Activated naive CD8-positive, alpha-beta T cell treated with anti-CD3 and anti-CD28 coated beads, Interleukin-2, amount 50 U/mL, for 24 hours (primary cell): ENCODE measurements at regions not wholly inside any gene's neighbourhood (a gene's known extent, or its start where the extent isn't known, plus 50 kb on each side); places are given as distances from the start of the nearest gene placed in this dataset.

Experiments used
- ATAC-seq: fragments of 150-1000 bp; cut with Tn5 transposase; one replicate; pipeline ENCODE4 v1.10.0; 2021
- DNase-seq: peaks from one replicate; pipeline ENCODE4 v3.0.0; 2021
- H3K27ac Mint-ChIP-seq: one replicate; pipeline ENCODE4 v1.8.0; 2021; ENCODE audit warnings: mild to moderate bottlenecking, mixed read lengths
- H3K27me3 Mint-ChIP-seq: one replicate; pipeline ENCODE4 v1.8.0; 2021; ENCODE audit warnings: mixed read lengths
- H3K36me3 Mint-ChIP-seq: one replicate; pipeline ENCODE4 v1.8.0; 2021; ENCODE audit warnings: low read depth, mixed read lengths
- H3K4me1 Mint-ChIP-seq: one replicate; pipeline ENCODE4 v1.8.0; 2021; ENCODE audit warnings: mixed read lengths
- H3K4me3 Mint-ChIP-seq: one replicate; pipeline ENCODE4 v1.8.0; 2021; ENCODE audit warnings: mild to moderate bottlenecking, moderate library complexity, mixed read lengths
- H3K9me3 Mint-ChIP-seq: one replicate; pipeline ENCODE4 v1.8.0; 2021; ENCODE audit warnings: mixed read lengths

DNA sequence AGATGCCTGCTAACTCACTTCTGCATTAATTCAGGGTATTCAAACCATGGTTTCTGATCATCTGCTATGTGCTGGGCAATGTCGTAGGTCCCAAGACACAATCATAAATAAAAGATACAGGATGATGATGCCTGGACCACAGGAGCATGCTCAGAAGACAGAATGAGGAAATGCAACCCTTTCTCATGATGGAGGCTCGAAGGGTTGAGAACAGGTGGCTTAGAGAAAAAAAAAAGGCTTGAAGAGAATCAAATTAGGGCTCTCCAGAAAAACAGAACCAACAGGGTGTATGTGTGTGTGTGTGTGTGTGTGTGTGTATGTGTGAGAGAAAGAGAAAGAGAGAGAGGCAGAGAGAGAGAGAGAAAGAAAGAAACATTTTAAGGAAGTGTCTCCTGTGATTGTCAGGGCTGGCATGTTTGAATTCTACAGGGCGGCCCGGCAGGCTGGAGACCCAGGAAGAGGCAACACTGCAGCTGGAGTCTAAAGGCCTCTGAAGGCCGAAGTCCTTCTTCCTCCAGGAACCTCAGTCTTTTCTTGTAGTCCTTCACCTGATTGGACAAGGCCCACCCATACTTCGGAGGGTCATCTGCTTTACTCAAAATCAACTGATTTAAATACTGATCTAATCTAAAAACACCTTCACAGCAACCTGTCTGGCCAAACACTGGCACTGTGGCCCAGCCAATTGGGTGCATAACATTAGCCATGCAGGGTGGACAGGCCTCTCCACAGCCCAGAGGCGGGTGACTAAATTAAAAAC lies 143.8 kb downstream of the ERMARD start:
- Mint-ChIP-seq H3K27me3 (no peaks in the 10 kb centered on the region), H3K4me3 (no peak overlapping the region), H3K4me1 (no peaks in the 10 kb centered on the region), H3K9me3 (peaks cover 4% of the 10 kb centered on the region), H3K27ac (no peak overlapping the region), H3K36me3 (no peaks in the 10 kb centered on the region)
- DNase-seq (no peak), ATAC-seq (no peak)

DNA sequence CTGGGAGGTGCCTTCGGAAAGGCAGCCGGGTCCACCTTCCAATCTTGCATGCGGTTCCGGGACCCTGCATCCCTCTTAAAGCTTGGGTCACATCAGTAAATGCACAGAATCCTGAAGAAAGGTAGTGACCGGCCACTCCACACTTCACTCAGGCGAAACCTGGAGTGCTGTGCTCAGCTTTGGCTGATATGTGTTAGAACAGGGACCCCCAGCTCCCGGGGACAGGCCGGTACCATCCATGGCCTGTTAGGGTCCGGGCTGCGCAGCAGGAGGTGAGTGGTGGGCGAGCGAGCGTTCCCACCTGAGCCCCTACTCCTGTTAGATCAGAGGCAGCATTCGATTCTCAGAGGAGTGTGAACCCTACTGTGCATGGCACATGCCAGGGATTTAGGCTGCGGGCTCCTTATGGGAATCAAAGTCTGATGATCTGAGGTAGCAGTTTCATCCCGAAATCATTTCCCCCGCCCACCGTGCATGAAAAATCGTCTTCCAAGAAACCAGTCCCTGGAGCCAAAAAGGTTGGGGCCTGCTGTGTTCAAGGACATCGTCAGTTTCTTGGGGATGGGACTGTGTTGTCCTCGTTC lies 143.0 kb downstream of the ERMARD start:
- no peak for DNase-seq
- Mint-ChIP-seq H3K27me3 (peaks cover 2% of the 10 kb centered on the region), H3K36me3 (no peaks in the 10 kb centered on the region), H3K27ac (no peak overlapping the region), H3K4me3 (no peak overlapping the region), H3K4me1 (no peaks in the 10 kb centered on the region), H3K9me3 (peaks cover 4% of the 10 kb centered on the region)
- ATAC-seq = no peak

DNA sequence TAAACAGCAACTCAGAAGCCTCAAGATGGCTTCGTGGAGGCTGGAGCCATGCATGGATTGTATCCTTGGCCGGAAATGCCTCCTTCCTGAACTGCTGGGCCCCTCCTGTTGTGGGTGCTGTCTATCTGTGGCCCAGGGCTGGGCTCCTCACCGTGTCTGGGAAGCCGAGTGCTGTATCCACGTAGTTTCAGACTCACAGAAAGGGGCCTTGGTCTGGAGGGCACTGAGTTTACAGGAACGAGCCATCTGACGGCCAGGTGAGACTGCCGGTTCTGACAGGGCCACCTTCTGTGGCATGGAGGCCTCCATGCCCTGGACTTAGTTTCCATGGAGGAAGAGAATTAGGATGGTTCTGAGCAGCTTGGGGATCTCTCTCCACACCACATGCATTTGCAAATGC lies 142.2 kb downstream of the ERMARD start:
- peaks cover 4% of the 10 kb centered on the region for H3K9me3 Mint-ChIP-seq
- no peak overlapping the region for H3K27ac Mint-ChIP-seq
- no peak for ATAC-seq
- no peak overlapping the region for H3K4me3 Mint-ChIP-seq
- DNase-seq = no peak
- H3K27me3 Mint-ChIP-seq = peaks cover 8% of the 10 kb centered on the region
- H3K4me1 Mint-ChIP-seq = no peaks in the 10 kb centered on the region
- no peaks in the 10 kb centered on the region for H3K36me3 Mint-ChIP-seq

DNA sequence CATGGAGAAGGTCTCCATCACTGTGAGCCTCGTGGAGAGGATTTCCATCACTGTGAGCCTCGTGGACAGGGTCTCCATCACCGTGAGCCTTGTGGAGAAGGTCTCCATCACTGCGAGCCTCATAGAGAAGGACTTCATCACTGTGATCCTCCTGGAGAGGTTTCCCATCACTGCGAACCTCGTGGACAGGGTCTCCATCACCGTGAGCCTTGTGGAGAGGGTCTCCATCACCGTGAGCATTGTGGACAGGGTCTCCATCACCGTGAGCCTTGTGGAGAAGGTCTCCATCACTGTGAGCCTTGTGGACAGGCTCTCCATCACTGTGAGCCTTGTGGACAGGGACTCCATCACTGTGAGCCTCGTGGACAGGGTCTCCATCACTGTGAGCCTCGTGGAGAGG lies 140.4 kb downstream of the ERMARD start:
- H3K4me1 Mint-ChIP-seq = no peaks in the 10 kb centered on the region
- ATAC-seq (no peak), DNase-seq (no peak)
- peaks cover 4% of the 10 kb centered on the region for H3K9me3 Mint-ChIP-seq
- H3K27ac Mint-ChIP-seq = no peak overlapping the region
- peaks cover 19% of the 10 kb centered on the region for H3K27me3 Mint-ChIP-seq
- no peak overlapping the region for H3K4me3 Mint-ChIP-seq
- H3K36me3 Mint-ChIP-seq = no peaks in the 10 kb centered on the region

DNA sequence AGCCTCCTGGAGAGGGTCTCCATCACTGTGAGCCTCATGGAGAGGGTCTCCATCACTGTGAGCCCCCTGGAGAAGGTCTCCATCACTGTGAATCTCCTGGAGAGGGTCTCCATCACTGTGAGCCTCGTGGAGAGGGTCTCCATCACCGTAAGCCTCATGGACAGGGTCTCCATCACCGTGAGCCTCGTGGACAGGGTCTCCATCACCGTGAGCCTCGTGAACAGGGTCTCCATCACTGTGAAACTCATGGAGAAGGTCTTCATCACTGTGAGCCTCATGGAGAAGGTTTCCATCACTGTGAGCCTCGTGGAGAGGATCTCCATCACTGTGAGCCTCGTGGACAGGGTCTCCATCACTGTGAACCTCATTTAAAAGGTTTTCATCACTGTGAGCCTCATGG lies 140.0 kb downstream of the ERMARD start:
- ATAC-seq (no peak), DNase-seq (no peak)
- Mint-ChIP-seq H3K4me3 (no peak overlapping the region), H3K4me1 (no peaks in the 10 kb centered on the region), H3K36me3 (no peaks in the 10 kb centered on the region), H3K27ac (no peak overlapping the region), H3K27me3 (peaks cover 19% of the 10 kb centered on the region), H3K9me3 (peaks cover 4% of the 10 kb centered on the region)

DNA sequence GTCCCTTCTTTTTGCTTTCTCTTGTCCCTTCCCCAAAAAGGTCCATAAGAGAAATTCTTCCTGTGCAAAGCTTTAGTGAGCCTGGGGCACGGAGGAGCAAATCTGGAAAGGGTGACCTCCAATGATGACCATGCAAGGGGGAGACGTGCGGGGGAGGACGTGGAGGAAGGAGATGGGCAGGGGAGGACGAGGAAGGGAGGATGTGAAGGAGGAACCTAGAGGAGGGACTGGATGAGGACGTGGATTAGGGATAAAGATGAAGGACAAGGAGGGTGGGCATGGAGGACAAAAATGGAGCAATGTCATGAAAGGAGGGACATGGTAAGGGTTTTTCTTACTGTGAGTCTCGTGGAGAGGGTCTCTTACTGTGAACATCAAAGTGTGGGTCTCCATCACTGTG lies 139.5 kb downstream of the ERMARD start:
- H3K27me3 Mint-ChIP-seq = peaks cover 19% of the 10 kb centered on the region
- no peak overlapping the region for H3K4me3 Mint-ChIP-seq
- no peaks in the 10 kb centered on the region for H3K36me3 Mint-ChIP-seq
- DNase-seq = no peak
- H3K9me3 Mint-ChIP-seq = peaks cover 4% of the 10 kb centered on the region
- H3K27ac Mint-ChIP-seq = no peak overlapping the region
- ATAC-seq = no peak
- no peaks in the 10 kb centered on the region for H3K4me1 Mint-ChIP-seq

DNA sequence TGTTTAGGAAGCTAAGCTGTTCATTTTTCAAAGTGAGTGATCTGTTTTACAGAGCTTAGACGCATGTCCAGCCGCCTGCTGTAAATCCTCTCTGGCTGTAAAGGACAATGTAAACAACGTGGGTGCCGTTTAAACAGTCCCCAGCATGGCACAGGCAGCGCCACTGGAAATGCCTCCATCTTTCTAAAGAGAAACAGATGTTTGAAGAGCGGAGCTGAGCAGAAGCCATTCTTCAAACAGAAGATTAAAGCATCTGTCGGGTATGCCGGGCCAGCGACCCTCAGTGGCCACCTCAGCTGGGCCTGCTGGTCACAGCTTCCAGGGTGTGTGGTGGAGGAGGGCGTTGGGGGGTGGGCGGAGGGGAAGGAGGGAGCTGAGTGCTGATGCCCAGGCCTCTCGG lies 138.6 kb downstream of the ERMARD start:
- no peaks in the 10 kb centered on the region for H3K4me1 Mint-ChIP-seq
- peaks cover 4% of the 10 kb centered on the region for H3K9me3 Mint-ChIP-seq
- H3K27ac Mint-ChIP-seq = no peak overlapping the region
- ATAC-seq (no peak), DNase-seq (no peak)
- H3K4me3 Mint-ChIP-seq = no peak overlapping the region
- H3K27me3 Mint-ChIP-seq = peaks cover 19% of the 10 kb centered on the region
- H3K36me3 Mint-ChIP-seq = no peaks in the 10 kb centered on the region

DNA sequence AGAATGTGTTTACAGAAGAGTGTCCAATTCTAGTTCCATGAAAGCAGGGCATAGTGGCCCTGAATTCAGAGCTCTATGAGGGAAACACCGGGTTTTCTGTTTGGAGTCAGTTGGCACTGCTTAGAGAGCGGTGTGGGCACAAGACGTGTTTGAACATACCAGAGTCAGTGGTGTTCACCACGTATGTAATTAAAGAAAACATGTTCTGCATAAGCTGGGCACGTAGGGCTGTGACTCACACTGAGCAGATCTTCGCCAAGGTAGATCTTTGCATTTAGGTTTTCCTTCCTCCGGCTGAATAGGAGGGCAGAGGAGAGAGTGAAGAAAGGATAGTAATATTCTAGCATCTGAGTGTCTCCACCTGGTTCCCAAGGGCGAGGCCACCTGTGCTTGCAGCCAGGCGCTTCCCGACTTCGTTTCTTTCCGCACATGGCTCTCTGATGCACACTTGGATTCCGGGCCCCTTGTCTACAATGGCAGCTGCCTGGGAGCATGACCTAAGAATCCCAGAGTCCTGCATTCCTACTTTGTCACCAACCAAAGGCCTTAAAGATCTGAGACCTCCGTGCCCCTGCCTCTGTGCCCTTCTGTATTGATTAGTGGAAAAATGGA lies 136.2 kb downstream of the ERMARD start:
- no peak for ATAC-seq

DNA sequence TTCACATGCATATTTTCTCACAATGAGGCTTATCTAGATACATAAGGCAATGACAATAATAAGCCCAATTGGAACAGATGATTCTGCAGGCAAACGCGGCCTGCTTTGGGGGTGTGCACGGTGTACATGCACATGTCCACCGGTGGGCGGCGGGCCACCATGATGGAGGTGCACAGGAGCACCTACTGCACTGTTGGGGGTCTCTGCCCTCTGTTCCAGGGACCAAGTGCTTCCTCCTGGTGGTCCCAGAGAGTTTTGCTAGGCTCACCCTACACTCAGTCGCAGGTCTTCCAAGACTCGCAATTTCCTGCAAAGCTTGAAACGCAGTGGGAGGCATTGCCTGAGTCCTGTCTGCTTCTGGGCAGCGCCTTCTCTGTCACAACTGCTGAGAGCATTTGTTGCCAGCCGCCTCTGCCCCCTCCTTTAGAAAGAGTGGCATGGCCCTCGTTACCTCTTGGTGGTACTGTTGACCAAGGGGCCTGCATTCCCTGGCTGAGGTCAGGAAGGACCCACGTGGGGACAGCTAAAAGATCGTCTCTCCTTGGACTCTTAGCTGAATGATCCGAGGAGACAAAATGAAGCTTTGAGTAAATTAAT lies 135.3 kb downstream of the ERMARD start:
- Mint-ChIP-seq H3K27ac (no peak overlapping the region), H3K36me3 (no peaks in the 10 kb centered on the region), H3K4me1 (no peaks in the 10 kb centered on the region), H3K9me3 (no peaks in the 10 kb centered on the region), H3K27me3 (peaks cover 33% of the 10 kb centered on the region), H3K4me3 (no peak overlapping the region)
- DNase-seq (no peak), ATAC-seq (no peak)

More for the DNA sequence above, 136.2 kb downstream of the ERMARD start:
- Mint-ChIP-seq H3K4me3 (no peak overlapping the region), H3K27ac (no peak overlapping the region), H3K4me1 (no peaks in the 10 kb centered on the region), H3K36me3 (no peaks in the 10 kb centered on the region), H3K27me3 (peaks cover 30% of the 10 kb centered on the region), H3K9me3 (no peaks in the 10 kb centered on the region)
- no peak for DNase-seq

DNA sequence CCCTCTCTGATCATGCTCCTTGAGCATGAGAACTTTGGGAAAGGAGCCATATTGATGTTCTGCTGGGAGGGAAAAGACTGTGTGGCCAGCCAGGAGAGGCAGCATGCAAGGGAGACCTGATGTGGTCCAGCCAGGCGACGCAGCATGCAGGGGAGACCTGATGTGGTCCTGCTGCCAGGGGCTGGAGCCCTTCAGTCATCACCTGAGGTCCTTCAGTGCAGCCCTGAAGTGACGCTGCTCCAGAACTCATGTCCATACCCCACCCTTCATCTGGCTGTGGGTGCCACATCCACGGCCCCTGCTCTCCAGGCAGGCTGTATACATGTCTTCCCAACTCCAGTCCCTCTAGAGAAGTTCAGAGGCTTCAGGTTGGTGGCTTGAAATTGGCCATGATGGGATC lies 134.4 kb downstream of the ERMARD start:
- H3K36me3 Mint-ChIP-seq = no peaks in the 10 kb centered on the region
- H3K4me3 Mint-ChIP-seq = no peak overlapping the region
- DNase-seq (no peak), ATAC-seq (no peak)
- no peaks in the 10 kb centered on the region for H3K4me1 Mint-ChIP-seq
- no peaks in the 10 kb centered on the region for H3K9me3 Mint-ChIP-seq
- no peak overlapping the region for H3K27ac Mint-ChIP-seq
- peaks cover 37% of the 10 kb centered on the region for H3K27me3 Mint-ChIP-seq

DNA sequence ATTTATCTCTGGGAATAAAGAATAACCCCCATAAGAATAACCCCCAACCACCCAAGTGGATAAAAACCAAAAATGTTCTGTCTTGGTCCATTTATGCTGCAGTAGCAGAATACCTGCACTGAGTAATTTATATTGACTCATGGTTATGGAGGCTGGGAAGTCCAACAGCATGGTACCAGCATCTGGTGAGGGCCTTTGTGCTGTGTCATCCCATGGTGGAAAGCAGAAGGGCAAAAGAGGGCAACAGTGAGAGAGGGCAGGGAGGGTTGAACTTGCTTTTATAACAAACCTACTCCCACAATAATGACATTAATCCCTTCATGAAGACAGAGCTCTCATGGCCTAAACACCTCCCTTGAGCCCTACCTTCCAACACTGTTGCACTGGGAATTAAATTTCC lies 133.7 kb downstream of the ERMARD start:
- H3K9me3 Mint-ChIP-seq = no peaks in the 10 kb centered on the region
- no peak overlapping the region for H3K27ac Mint-ChIP-seq
- no peak for ATAC-seq
- H3K27me3 Mint-ChIP-seq = peaks cover 37% of the 10 kb centered on the region
- no peaks in the 10 kb centered on the region for H3K4me1 Mint-ChIP-seq
- no peak for DNase-seq
- no peaks in the 10 kb centered on the region for H3K36me3 Mint-ChIP-seq
- H3K4me3 Mint-ChIP-seq = no peak overlapping the region

DNA sequence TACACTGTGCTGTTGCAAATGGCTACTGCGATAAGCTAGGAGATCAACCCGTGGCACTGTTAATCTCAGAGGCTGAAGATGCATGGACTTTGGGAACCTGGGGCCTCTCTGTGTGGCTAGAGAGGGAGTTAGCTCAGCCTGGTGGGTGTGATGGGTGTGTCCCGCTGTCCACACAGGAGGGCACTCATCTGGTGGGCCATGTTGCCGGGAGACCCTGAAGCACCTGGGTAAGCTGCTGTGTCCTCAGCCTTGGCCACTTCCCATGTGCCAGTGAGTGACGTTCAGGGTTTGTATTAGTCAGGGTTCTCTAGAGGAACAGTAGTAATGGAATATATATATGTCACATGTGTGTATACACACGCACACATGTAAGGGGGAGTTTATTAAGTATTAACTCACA lies 132.7 kb downstream of the ERMARD start:
- DNase-seq (no peak), ATAC-seq (no peak)
- H3K27me3 Mint-ChIP-seq = peaks cover 33% of the 10 kb centered on the region
- no peaks in the 10 kb centered on the region for H3K36me3 Mint-ChIP-seq
- H3K9me3 Mint-ChIP-seq = no peaks in the 10 kb centered on the region
- no peaks in the 10 kb centered on the region for H3K4me1 Mint-ChIP-seq
- no peak overlapping the region for H3K4me3 Mint-ChIP-seq
- H3K27ac Mint-ChIP-seq = no peak overlapping the region

DNA sequence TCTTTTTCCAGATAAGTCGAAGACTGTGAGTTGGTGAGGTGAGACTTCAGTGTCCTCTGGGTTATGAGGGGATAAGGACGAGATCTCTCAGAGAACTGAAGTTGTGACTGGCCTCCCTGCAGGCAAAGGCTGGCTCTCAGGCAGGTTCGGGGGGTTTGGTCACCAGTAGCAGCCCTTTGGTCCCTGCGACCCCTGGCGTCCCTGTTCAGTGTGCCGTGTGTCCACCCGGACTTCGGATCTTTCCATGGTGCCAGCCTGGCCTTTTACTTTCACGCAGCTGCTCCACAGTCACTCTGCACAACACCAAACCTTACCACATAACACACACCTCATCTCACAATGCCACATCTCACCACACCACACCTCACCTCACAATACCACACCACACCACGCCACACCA lies 131.9 kb downstream of the ERMARD start:
- Mint-ChIP-seq H3K4me3 (no peak overlapping the region), H3K9me3 (no peaks in the 10 kb centered on the region), H3K27ac (no peak overlapping the region), H3K36me3 (no peaks in the 10 kb centered on the region), H3K27me3 (peaks cover 32% of the 10 kb centered on the region), H3K4me1 (no peaks in the 10 kb centered on the region)
- DNase-seq (no peak), ATAC-seq (no peak)

DNA sequence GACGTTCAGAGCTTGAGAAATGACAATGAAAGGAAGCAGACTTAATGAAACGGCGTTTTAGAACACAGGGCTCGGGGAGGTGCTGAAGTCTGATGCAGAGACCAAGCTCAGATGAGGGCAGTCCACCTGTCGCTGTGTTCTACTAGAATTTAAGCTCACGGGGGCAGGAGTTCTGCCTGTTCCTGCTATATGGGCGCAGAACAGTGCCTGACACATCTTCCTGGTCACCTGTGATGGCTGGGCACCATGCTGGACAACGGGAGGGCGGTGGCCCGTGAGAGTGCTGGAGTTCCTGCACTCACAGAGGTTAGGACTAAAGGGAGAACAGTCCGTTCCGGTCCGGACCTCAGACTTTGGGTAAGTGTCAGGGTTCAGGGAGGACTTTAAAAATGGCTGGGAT lies 130.6 kb downstream of the ERMARD start:
- ATAC-seq = no peak
- H3K27ac Mint-ChIP-seq = no peak overlapping the region

DNA sequence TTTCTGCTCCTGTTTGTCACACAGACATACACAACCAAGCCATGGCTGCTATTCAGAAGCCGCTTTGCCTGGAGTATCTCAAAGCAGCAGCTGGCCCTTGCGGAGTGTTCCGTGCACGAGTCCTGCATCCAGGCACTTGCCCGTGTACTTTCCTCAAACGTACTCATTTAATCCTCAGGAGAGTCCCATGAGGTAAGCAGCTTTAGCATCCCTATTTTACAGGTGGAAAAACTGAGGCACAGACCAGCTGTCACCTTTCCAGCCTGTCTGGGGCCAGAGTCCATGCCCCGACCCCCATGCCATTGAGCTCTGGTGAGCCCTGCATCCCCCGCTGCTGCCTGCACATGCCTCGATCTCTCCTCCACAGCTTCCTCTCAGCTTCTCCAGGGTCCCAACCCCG lies 130.0 kb downstream of the ERMARD start:
- no peaks in the 10 kb centered on the region for H3K4me1 Mint-ChIP-seq
- DNase-seq (no peak), ATAC-seq (no peak)
- no peak overlapping the region for H3K4me3 Mint-ChIP-seq
- no peaks in the 10 kb centered on the region for H3K36me3 Mint-ChIP-seq
- H3K9me3 Mint-ChIP-seq = no peaks in the 10 kb centered on the region
- no peak overlapping the region for H3K27ac Mint-ChIP-seq
- H3K27me3 Mint-ChIP-seq = peaks cover 23% of the 10 kb centered on the region

More for the DNA sequence above, 130.6 kb downstream of the ERMARD start:
- H3K9me3 Mint-ChIP-seq = no peaks in the 10 kb centered on the region
- no peak for DNase-seq
- H3K27me3 Mint-ChIP-seq = peaks cover 24% of the 10 kb centered on the region
- no peak overlapping the region for H3K4me3 Mint-ChIP-seq
- H3K4me1 Mint-ChIP-seq = no peaks in the 10 kb centered on the region
- H3K36me3 Mint-ChIP-seq = no peaks in the 10 kb centered on the region
